ENCODE measurements at regions not wholly inside any gene's neighbourhood (a gene's known extent, or its start where the extent isn't known, plus 50 kb on each side); places are given as distances from the start of the nearest gene placed in this dataset.

- TF ChIP-seq ZNF274 (IDR thresholded peaks at IDR 0.05; ENCODE audit: low read length) (no peak), ZNF274 (tag by site-specific recombination; IDR thresholded peaks at IDR 0.05; ENCODE audit: borderline replicate concordance) (no peak), ZNF214 (tag by site-specific recombination; IDR thresholded peaks at IDR 0.05; ENCODE audit: borderline replicate concordance) (no peak), ZNF776 (tag by site-specific recombination; IDR thresholded peaks at IDR 0.05; ENCODE audit: borderline replicate concordance) (no peak), ZSCAN23 (tag by site-specific recombination; IDR thresholded peaks at IDR 0.05) (no peak)
Measured at GRCh38 chr3:187978433-187979011, 175.4 kb upstream of the LPP start (continued).

- Histone ChIP-seq H3K4me1 (ENCODE audit: control insufficient read depth, insufficient read depth, low read length) (no peaks in the 10 kb centered on the region), H3K4me3 (ENCODE audit: low read depth, low read length) (no peak overlapping the region), H3K9me3 (ENCODE audit: control insufficient read depth, insufficient read depth, low read depth, low read length) (no peaks in the 10 kb centered on the region), H3K27ac (ENCODE audit: extremely low read depth, low read depth, low read length) (no peak overlapping the region), H3K36me3 (ENCODE audit: control insufficient read depth in 2 of 2, insufficient read depth in 1 of 2, low read length in 2 of 2) (no peaks in the 10 kb centered on the region)
- CTCF ChIA-PET = no interaction called here
- TF ChIP-seq RBAK (tag by site-specific recombination; IDR thresholded peaks at IDR 0.05) (no peak), ZNF501 (tag by site-specific recombination; IDR thresholded peaks at IDR 0.05) (no peak), ZNF571 (tag by site-specific recombination; IDR thresholded peaks at IDR 0.05) (no peak), ZNF19 (tag by site-specific recombination; IDR thresholded peaks at IDR 0.05; ENCODE audit: low read depth) (no peak), OSR2 (tag by site-specific recombination; IDR thresholded peaks at IDR 0.05) (no peak), ZBTB20 (tag by site-specific recombination; IDR thresholded peaks at IDR 0.05) (no peak), ZNF624 (tag by site-specific recombination; IDR thresholded peaks at IDR 0.05) (no peak), ZBTB11 (tag by site-specific recombination; conservative IDR thresholded peaks at IDR 0.05; ENCODE audit: low read depth) (no peak), SP3 (tag by site-specific recombination; IDR thresholded peaks at IDR 0.05) (no peak), MYNN (tag by site-specific recombination; IDR thresholded peaks at IDR 0.05; ENCODE audit: borderline replicate concordance) (no peak), REPIN1 (tag by site-specific recombination; IDR thresholded peaks at IDR 0.05; ENCODE audit: low read depth) (no peak), ZNF654 (tag by site-specific recombination; IDR thresholded peaks at IDR 0.05; ENCODE audit: low read depth) (no peak), ZNF704 (tag by site-specific recombination; IDR thresholded peaks at IDR 0.05) (no peak), ZNF2 (tag by site-specific recombination; IDR thresholded peaks at IDR 0.05) (no peak), ZFP41 (tag by site-specific recombination; IDR thresholded peaks at IDR 0.05; ENCODE audit: borderline replicate concordance) (no peak)
- POLR2A ChIA-PET = no interaction called here
Measured at GRCh38 chr3:187979564-187979963, 174.4 kb upstream of the LPP start.

GRCh38 chr3:187980861-187981260 is 173.1 kb upstream of the LPP start:
- ChIA-PET CTCF (no interaction called here), POLR2A (no interaction called here)
- no peaks in the 10 kb centered on the region for H3K36me3 ChIP-seq (ENCODE audit: control insufficient read depth in 2 of 2, insufficient read depth in 1 of 2, low read length in 2 of 2)
- no peak overlapping the region for H3K27ac ChIP-seq (ENCODE audit: extremely low read depth, low read depth, low read length)
- H3K9me3 ChIP-seq (ENCODE audit: control insufficient read depth, insufficient read depth, low read depth, low read length) = no peaks in the 10 kb centered on the region
- H3K4me3 ChIP-seq (ENCODE audit: low read depth, low read length) = no peak overlapping the region
- H3K4me1 ChIP-seq (ENCODE audit: control insufficient read depth, insufficient read depth, low read length) = no peaks in the 10 kb centered on the region
- TF ChIP-seq ZNF701 (tag by site-specific recombination; IDR thresholded peaks at IDR 0.05) (no peak), ZNF138 (tag by site-specific recombination; IDR thresholded peaks at IDR 0.05; ENCODE audit: borderline replicate concordance) (no peak), KLF8 (tag by site-specific recombination; IDR thresholded peaks at IDR 0.05) (no peak), PRDM1 (tag by site-specific recombination; IDR thresholded peaks at IDR 0.05) (no peak), ZFHX2 (tag by site-specific recombination; conservative IDR thresholded peaks at IDR 0.05) (no peak), GFI1B (tag by site-specific recombination; IDR thresholded peaks at IDR 0.05) (no peak), TCF7L2 (IDR thresholded peaks at IDR 0.05; ENCODE audit: borderline replicate concordance, low read depth, low read length) (no peak), ZNF747 (tag by site-specific recombination; IDR thresholded peaks at IDR 0.05) (no peak), ZNF677 (tag by site-specific recombination; IDR thresholded peaks at IDR 0.05) (no peak), SP2 (tag by site-specific recombination; IDR thresholded peaks at IDR 0.05) (no peak), ZNF555 (tag by site-specific recombination; conservative IDR thresholded peaks at IDR 0.05) (no peak), ZIC2 (tag by site-specific recombination; IDR thresholded peaks at IDR 0.05) (no peak), ZNF768 (tag by site-specific recombination; IDR thresholded peaks at IDR 0.05) (no peak), ZNF248 (tag by site-specific recombination; IDR thresholded peaks at IDR 0.05) (no peak)

All from HEK293 (cell line).